Central memory CD4-positive, alpha-beta T cell (primary cell): ENCODE measurements at regions not wholly inside any gene's neighbourhood (a gene's known extent, or its start where the extent isn't known, plus 50 kb on each side); places are given as distances from the start of the nearest gene placed in this dataset.
"Not testable (repeated sequence)": the region's sequence is repeated elsewhere in the genome, so short reads cannot be mapped to it uniquely, and the experiment has no call there.

Source experiments
- DNase-seq: peaks from one replicate; pipeline ENCODE4 v3.0.0; 2022

DNA sequence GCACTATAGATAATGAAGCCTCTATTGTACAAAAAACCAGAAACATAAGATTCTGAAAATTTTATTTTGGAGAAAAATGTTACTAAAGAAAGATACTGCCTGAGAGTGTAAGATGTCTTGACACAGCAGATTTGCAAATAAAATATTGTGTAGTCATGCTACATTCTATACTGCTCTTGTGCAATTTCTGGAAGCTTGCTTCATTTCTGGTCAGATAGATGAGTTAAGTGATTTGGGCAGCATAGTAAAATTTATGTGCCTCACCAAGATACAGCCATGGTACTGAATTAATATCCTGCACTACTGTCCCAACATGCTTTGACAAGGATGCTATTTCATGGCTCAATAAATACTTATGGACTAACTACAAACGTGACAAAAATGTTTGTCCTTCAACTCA, 55.1 kb upstream of the STARD13 start:
- no peak for DNase-seq

GRCh38 chr13:33341861-33342452, 56.4 kb upstream of the STARD13 start:
- DNase-seq = no peak

- DNase-seq = no peak
These were observed 60.3 kb upstream of the STARD13 start for GRCh38 chr13:33345842-33346241.

DNA sequence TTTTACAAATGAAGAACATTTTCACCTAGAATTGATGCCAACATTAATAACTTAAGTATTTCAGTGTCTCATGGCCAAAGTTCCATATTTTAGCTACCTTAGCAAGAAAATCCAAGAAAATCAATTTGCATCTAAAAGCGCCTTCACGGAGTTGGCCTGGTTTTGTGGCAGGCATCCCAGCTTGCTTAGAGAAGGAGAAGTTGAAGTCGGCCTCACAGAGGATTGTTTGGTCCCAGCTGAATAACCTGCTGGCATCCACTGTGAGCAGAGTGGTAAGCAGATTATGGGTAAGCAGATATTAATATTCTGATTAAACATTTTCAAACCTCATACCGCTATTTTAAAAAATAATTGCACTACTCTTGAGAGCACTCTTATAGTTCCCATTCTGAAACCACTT, 62.3 kb upstream of the STARD13 start:
- no peak for DNase-seq

DNA sequence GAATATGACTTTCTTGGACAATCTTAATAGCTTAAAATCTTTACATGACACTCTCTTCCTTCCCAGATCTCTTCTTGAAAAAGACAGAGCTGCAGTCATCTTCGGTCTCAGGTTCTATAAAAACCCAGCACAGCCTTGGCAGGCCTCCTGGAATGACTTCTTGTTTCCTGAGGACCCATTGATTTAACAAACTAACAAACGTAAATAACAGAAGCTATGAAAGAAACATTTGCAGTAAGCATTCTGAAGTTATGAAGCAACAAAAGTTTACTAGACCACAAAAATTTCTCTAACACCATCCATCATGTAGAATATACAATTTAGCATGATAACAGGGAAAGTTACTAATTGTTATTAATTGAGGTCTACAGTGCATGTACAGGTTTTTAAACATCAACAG, 62.8 kb upstream of the STARD13 start:
- DNase-seq = no peak

DNA sequence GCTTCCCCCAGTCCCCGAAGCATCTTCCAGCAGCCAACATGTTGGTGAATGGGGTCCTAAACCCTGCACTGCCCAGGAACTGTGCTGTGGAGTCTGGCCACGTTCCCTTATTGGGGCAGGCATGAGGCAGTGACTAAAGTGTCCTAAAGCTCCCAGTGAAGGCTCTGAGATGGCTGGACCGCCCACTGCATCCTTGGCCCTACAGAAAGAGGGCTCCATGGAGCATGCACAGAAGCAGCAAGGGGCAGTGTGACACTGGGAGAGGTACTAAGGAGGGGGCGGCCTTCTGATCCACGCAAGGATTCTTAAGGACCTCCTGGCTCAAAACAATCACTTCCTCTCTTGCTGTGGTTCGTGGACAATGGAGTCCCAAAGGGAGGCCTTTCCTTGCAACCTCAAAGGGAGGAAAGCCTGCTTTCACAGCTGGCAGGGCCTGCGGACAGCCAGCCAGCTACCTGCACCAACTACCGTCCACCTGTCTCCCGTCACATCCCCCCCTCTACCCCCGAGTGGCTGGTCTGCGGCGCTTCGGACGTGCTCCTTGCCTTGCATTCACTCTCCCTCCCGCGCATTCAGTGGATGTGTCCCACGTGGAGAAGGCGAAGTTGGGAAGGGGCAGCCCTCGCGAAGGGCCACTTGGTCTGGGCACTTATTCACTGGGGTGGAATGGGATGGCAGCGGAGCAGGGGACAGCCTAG, 63.9 kb upstream of the STARD13 start:
- no peak for DNase-seq

DNA sequence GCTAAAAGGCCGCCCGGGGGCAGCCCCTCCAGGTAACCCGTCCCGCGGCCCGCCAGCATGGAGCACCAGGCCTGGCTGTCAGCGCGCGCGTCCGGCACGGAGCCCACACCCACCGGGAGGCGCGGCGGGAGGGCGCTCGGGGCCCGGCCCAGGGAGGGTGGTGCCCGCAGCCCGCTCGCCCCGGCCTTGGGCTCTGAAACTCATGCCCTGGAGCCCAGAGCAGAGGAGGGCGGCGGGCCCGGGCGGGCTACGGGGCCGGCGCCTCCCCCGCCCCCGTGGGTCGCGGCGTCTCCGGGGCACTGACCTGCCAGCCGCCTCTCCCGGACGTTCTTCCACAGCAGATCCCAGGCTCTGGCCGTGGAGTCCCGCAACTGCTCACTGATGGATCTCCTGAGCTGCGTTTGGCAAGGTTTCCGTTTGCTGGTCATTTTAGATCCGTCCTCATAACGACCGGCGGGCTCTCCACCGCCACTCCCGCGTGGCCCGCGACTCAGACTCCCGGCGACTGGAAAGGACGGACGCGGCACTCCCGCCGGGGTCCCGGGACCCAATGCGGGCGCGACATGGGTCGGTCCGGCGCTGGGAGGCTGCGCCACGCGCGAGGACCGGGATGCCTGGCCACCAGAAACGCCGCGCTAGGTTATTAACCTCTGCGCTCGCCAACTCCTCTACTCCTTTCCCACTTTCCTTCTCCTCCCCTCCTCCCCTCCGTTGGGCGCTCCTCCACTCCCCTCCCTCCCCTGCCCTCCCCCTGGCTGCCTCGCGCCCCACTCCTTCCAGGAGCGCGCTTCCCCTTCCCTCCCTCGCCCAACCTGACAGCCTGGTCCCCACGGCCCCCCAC, 64.7 kb upstream of the STARD13 start:
- no peak for DNase-seq

DNA sequence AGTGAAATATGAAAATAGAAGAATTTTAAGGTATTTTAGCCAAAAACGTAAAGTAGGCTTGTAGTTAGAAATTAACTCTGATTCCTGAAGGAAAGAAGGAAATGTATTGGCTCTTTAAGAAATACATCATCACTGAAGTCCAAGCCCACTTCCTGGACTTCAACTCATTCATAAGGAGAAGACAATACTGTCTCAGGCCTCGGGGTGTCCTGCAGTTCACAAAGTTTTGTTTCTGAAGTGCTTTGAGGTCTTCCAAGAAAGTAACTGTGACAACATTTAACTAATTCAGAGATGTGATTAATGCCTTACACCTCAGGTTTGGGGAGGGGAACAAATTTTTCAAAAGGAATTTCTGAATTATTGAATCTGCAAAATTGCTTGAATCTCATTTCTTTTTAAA, 65.8 kb upstream of the STARD13 start:
- no peak for DNase-seq

- no peak for DNase-seq
These were observed 66.5 kb upstream of the STARD13 start for GRCh38 chr13:33352041-33352440.

GRCh38 chr13:33352526-33352925, 67.0 kb upstream of the STARD13 start:
- DNase-seq = no peak

DNA sequence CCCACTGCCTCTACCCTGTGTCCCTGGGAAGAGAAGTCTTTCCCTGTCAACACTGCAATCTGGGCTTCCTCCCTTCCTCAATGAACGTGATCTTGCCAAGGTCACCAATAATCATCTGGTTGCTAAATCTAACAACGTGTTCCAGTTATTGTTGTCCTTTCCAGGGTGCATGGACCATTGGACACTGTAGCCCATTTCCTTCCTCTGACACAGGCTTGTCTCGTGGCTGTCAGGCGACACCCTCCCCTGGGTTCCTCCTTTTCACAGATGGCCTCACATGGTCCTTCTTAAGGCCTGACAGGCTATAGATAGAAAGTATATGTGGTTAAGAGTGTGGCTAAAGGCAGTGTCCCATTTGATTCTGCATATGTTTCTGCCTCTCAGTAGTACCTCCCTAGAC, 67.7 kb upstream of the STARD13 start:
- DNase-seq = no peak

DNA sequence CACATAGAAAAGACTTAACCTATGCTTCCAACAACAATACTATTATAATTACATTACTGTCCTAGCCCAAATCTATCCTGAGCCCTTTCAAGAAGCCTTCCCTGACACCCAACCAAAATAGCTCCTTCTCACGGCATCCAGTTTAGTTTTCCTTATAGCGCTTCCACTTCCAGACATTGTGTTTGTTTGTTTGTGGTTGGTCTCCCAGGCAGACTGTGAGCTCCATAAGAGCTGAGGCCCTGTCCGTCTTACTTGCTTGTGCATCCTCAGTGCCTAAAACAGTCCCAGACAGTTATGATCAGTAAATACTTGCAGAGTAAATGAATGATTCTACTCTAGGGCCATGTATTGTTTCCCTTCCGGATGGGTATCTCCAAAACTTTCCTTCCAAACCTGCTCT, 68.1 kb upstream of the STARD13 start:
- DNase-seq = no peak

- DNase-seq = no peak
These were observed 69.8 kb upstream of the STARD13 start for GRCh38 chr13:33355201-33355895.

GRCh38 chr13:33358076-33358475, 72.5 kb upstream of the STARD13 start:
- not testable (repeated sequence) for DNase-seq

GRCh38 chr13:33362986-33363727, 77.6 kb upstream of the STARD13 start:
- no peak for DNase-seq

- no peak for DNase-seq
These were observed 78.6 kb upstream of the STARD13 start for GRCh38 chr13:33364192-33364591.

DNA sequence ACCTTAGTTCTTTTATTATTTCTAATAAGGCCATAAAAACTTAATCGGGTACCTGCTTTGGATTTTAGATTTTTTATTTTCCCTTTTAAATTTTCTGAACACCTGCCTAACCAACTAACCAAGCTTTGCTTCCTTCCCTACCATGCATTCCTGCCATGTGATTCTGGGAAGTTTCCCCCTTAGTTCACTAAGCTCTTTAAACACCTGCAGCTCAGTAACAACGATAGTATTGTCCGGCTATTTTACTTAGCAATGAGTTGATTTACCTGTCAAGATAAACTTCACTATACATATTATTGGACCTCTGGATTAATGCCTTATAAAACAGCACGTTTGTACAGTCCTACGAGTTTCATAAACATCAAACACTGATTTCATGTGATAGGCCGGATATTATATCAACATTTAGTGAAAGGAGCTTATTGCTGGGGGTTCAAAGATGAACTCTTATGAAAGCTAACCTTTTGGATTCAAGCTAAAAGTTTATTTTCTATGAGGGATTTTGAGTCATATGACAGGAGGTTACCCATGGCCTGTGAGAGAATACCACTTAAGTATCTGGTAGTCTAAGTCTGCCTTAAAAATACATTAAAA, 81.0 kb upstream of the STARD13 start:
- DNase-seq = no peak

DNA sequence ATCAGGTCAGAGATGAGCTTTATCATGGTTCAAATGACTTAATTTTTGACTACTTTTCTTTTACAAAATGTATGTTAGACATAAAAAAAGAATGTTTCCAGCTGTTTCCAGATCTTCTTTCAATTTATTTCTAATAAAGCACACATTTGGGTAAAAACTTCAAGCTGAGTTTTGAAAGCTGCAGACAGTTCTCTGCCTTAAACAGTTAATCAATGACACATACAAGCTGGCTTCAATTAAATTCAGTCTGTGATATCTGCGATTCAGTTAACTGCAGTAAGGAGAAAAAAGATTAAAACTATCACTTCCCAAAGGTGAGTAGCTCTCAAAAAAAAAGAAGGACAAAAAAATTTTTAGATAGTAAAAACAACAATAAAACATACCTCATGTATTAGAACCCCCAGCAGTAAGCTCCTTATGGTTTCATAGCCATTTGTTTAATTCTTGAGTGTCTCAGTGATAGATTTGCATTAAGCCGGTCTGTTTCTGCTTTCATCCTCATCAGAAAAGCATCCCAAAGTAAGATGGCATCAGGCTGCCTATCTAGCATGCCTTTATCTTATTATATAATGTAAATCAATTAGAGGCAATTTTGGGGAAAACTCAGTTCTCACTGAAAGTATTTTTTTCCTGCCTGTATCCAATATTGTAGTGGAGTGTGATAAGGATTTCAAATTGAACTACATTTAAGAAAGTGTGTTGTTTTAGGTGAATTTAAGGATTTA, 81.8 kb upstream of the STARD13 start:
- no peak for DNase-seq

DNA sequence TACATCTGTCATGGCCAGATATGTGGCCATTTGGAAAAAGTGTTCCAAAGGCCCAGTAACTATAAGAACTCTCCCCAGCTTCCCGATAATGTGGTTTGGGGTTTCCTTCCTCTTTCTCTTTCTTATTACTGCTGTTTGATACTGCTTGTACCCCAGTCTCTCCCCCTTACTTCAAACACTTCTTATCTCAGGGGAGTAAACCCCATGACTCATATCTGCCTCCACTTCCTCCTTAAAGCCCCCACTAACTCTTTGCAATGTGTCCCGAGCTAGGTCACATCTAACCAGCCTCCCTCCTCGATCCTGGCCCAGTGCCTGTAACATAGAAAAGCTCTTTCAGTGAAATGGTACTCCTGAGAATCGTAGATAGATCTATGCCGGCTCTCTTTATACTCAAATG, 82.4 kb upstream of the STARD13 start:
- no peak for DNase-seq

- DNase-seq = no peak
These were observed 83.5 kb upstream of the STARD13 start for GRCh38 chr13:33369073-33369472.

DNA sequence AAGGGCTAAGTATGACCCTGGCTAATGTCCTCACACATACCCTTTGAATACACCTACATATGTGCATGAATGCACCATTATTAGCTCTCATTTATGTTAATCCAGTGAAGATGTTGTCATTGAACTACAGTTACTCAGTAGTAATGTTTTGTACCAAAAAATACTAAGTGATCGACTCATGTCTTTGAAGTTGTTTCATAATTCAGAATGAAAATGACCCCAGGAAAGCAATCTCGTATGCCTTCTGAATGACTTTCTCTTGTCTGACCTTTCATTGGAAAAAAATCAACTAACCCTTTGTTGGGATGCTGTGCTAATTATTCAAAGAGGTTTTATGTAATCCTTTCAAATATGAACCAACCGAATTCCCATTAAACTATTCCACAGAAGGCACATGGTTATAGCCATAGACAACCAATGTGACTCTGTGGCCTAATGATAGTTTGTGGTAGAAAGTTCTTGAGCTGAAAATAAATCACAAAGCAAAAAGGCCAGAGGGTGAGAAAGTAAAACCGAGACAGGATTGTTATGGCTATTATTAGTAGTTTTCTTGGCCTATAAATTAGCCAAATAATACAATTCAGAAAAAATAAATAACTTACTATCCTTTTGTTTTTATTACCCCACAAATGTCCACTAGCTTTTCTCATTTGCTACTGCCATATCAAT, 86.8 kb upstream of the STARD13 start:
- DNase-seq = no peak
